Pancreas (tissue), 10 donors: ENCODE measurements at regions not wholly inside any gene's neighbourhood (a gene's known extent, or its start where the extent isn't known, plus 50 kb on each side); places are given as distances from the start of the nearest gene placed in this dataset.

Experiments
- ATAC-seq, 4 donors: fragments of 200-7000 bp; cut with Tn5 transposase; one replicate each; pipeline versions ENCODE4 v1.8.0 to v1.9.1; 2020; ENCODE audit warnings: mild to moderate bottlenecking in 4 of 4, moderate library complexity in 4 of 4
- DNase-seq, 6 donors: peaks; one replicate each; pipeline ENCODE4 v3.0.0-alpha.2; 2020
- FAIRE-seq: peaks from 2 replicates; lab custom pipeline; 2012; peaks lifted over from hg19 to GRCh38; lab: Jason Lieb, UNC
- H3K27ac ChIP-seq, 4 donors: fragments of 200-600 bp; sonication (generic); 1 replicate in 3 of 4; 2 replicates in 1 of 4; pipeline versions ENCODE4 v1.5.0 to v1.8.0; 2020
- H3K27me3 ChIP-seq, 4 donors: fragments of 200-600 bp; one replicate each; pipeline ENCODE4 v1.8.0; 2021
- H3K36me3 ChIP-seq, 3 donors: fragments of 200-600 bp; sonication (generic) in 1 of 3; one replicate each; pipeline versions ENCODE4 v1.5.0 to v1.8.0; 2020 to 2021
- H3K4me1 ChIP-seq, 3 donors: fragments of 200-600 bp; one replicate each; pipeline ENCODE4 v1.8.0; 2021
- H3K4me3 ChIP-seq, 4 donors: fragments of 200-600 bp; sonication (generic) in 2 of 4; one replicate each; pipeline versions ENCODE4 v1.5.0 to v1.8.0; 2020 to 2021
- H3K9me3 ChIP-seq, 4 donors: fragments of 200-600 bp; one replicate each; pipeline ENCODE4 v1.8.0; 2021
- CTCF ChIP-seq, 4 donors: fragments of 200-600 bp; sonication (generic) in 3 of 4; IDR thresholded peaks; one replicate each; pipeline versions ENCODE4 v1.5.0 to v1.8.0; 2021; ENCODE audit warnings: antibody characterized with exemption in 4 of 4
- WGBS, 2 donors: extraction: QIAGEN DNeasy Blood & Tissue Kit; methylation state at CpG; one replicate each; pipeline ENCODE4 v1.1.7; 2013; 5-methylcytosine and 5-hydroxymethylcytosine counted together
- intact Hi-C, 3 donors: fragments of 100-400 bp; cut with DNase I; formaldehyde crosslinking; loops; one replicate each; pipeline versions ENCODE4 v1.11.1 to v1.14.2; 2022
- donor health status: healthy with polysubstance abuse.
- donor health status: DM: no; HTN: no; CAD: no; lungs with moderate emphysema.
- donor health status: DM: no; HTN: no; CAD: no.
- donor health status: control.
- donor health status: control.
- donor health status: Bipolar disorder and iron deficiency.
- donor health status: DM: yes; HTN: yes; CAD: no.
- donor health status: DM: no; HTN: no; CAD: no.
- donor health status: DM: no; HTN: no; CAD: no.
- donor health status: DM: yes; HTN: yes; CAD: no.

DNA sequence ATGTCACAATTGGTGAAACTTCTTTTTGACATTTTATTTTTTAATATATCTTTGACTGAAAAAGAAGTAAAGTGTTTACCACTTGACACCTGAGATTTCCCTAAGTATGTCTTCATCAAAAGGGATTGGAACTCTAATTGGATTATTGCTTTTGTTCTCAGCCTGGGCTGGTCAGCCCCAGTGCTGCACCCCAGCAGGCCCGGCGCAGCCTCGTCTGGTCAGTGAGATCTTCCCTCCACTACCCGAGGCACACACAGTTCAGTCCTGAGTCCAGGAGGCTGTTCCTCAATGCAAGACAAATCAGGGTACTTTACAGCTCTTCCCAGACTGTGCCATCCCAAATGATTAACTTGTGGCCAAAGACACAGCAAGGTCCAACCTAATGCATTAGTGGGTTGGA is 146.9 kb upstream of the SEMA6D start:
- no peaks in the 10 kb centered on the region for H3K27me3 ChIP-seq
- FAIRE-seq (no peak), ATAC-seq (no peak), DNase-seq (no peak)
- H3K9me3 ChIP-seq = no peaks in the 10 kb centered on the region
- intact Hi-C loops = no loop called here
- no peak overlapping the region for H3K27ac ChIP-seq
- H3K36me3 ChIP-seq = no peaks in the 10 kb centered on the region
- H3K4me1 ChIP-seq = no peaks in the 10 kb centered on the region
- no peak overlapping the region for H3K4me3 ChIP-seq
- TF ChIP-seq CTCF (IDR thresholded peaks at IDR 0.05) = no peak
- 70 to 72% methylated on average over 4 of the region's 4 CpGs for WGBS, 2 donors

DNA sequence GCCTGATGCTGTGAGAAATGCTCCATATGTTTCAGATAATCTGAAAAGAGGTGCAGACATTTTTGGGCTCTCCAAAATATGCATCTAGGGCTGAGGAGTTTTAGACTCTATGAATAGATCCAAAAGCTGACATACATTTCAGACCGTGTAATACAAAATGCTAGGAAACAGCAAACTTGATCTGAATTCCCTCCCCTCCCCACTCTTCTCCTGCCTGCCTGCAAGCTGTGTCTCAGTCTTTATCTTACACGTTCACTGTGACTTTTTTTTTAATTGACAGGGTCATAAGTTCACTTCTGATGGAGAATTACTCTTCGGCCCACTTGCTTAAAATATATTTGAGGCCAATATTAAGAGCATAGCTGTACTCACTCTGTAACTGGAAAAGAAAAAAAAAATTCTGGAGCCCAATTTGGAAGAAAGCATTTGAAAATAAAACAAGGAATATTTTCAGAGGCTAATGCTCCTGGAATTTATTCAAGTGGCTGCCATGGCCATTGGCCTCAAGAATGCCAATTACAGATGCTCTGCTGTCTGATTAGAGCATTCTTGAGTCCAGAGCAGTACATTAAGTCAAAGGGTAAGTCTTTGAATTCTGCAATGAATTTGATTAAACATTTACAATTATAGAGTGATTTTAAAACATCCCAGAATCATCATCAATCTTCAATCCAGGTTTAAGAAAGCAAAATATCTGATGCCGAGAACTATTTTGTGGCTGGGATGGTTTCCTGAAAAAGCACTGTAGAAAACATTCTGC is 146.2 kb upstream of the SEMA6D start:
- intact Hi-C loops = no loop called here
- FAIRE-seq = no peak
- H3K36me3 ChIP-seq = no peaks in the 10 kb centered on the region

DNA sequence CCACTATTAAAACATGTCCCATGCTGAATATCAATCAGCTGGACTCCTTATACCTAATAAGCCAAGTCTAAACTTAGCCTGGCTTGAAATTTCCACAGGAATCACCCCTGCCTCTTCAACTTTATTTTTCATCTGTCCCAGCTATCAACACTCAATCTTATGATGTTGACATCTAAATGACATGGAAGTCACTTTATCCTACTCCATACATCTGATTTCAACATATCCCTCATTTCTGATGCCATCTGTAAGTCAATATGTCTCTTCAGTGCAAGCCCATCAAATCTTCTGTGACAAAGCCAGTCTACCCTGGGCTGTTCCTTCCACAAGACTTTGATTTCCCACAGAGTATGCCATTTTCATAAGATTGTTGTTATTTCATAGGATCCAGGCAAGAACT is 143.6 kb upstream of the SEMA6D start:
- Histone ChIP-seq H3K4me3 (no peak overlapping the region), H3K9me3 (no peaks in the 10 kb centered on the region), H3K4me1 (no peaks in the 10 kb centered on the region), H3K27me3 (no peaks in the 10 kb centered on the region), H3K36me3 (no peaks in the 10 kb centered on the region), H3K27ac (no peak overlapping the region)
- DNase-seq = no peak
- intact Hi-C loops = no loop called here
- no peak for ATAC-seq
- no peak for FAIRE-seq
- TF ChIP-seq CTCF (IDR thresholded peaks at IDR 0.05) = no peak

More for the DNA sequence above, 146.2 kb upstream of the SEMA6D start:
- 63 to 70% methylated on average over 4 of the region's 4 CpGs for WGBS, 2 donors
- no peaks in the 10 kb centered on the region for H3K27me3 ChIP-seq
- no peak for TF ChIP-seq CTCF (IDR thresholded peaks at IDR 0.05)
- no peaks in the 10 kb centered on the region for H3K9me3 ChIP-seq
- no peak overlapping the region for H3K4me3 ChIP-seq
- no peaks in the 10 kb centered on the region for H3K4me1 ChIP-seq
- ATAC-seq (no peak), DNase-seq (no peak)
- H3K27ac ChIP-seq = no peak overlapping the region

DNA sequence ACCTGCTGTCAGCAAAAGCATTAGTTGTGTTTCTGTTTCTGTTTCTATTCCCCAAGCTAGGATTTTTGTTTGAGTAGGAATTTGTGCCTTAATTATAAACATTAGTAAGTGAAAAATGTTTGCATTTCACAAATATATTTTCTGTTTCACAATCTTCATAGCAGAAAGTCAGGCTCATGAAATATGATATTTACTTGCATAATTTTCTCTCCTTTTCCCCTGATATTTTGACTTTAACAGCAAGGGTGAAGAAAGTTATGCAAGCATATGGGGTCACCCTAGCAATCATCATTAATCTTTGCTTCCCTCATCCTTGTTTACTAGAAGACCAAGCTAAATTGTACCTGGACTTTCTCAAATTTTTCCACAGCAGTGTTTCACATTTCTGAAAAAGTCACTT is 140.3 kb upstream of the SEMA6D start:
- intact Hi-C loops = no loop called here
- no peak for TF ChIP-seq CTCF (IDR thresholded peaks at IDR 0.05)
- Histone ChIP-seq H3K4me3 (no peak overlapping the region), H3K27ac (no peak overlapping the region), H3K27me3 (no peaks in the 10 kb centered on the region), H3K36me3 (no peaks in the 10 kb centered on the region), H3K4me1 (no peaks in the 10 kb centered on the region), H3K9me3 (no peaks in the 10 kb centered on the region)
- DNase-seq = no peak
- ATAC-seq = no peak
- no peak for FAIRE-seq

- 47 to 57% methylated on average over 3 of the region's 3 CpGs for WGBS, 2 donors
- Histone ChIP-seq H3K36me3 (no peaks in the 10 kb centered on the region), H3K9me3 (no peaks in the 10 kb centered on the region), H3K4me1 (no peaks in the 10 kb centered on the region), H3K4me3 (no peak overlapping the region), H3K27ac (no peak overlapping the region), H3K27me3 (no peaks in the 10 kb centered on the region)
- ATAC-seq (no peak), FAIRE-seq (no peak), DNase-seq (no peak)
- intact Hi-C loops = no loop called here
- TF ChIP-seq CTCF (IDR thresholded peaks at IDR 0.05) = no peak
These were observed 139.8 kb upstream of the SEMA6D start for GRCh38 chr15:47577461-47577860.
